Hippocampal formation (tissue), 2 donors: ENCODE measurements at regions not wholly inside any gene's neighbourhood (a gene's known extent, or its start where the extent isn't known, plus 50 kb on each side); places are given as distances from the start of the nearest gene placed in this dataset.

Experiments used
- DNase-seq, 2 donors: peaks; one replicate each; lab custom pipeline; 2025; lab: John Stamatoyannopoulos, UW

DNA sequence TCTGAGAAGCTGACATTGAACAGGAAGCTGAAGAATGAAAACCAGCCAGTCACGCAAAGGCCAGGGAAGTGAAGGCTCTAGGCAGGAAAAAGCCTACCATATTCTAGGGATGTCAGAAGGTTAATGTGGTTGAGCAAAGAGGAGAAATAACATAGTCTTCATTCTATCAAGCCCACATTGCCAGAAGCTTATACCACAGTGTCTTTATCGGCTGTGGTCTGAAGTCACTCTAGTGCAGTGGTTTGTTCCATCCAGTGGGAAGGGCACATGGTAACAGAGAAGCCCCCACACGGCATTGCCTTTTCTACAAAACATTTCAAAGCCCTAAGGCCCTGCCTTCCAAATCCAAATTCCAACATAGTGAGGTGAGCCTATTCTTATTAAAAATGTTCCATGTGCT lies 311.3 kb downstream of the TNS1 start:
- no peak for DNase-seq

DNA sequence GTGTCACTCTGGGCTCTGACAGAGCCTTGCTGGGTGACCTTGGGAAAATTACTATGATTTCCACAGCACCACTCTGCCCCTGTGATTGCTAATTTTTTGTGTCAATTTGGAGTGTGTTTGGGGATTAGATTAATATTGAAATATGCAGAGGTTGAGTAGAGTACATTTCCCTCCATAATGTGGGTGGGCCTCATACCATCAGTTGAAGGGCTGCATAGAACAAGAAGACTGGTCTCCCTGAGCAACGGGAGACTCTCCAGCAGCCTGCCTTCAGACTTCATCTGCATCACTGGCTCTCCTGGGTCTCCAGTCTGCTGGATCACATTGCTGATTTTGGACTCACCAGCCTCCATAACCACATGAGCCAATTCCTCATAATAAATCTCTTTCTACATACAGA lies 313.7 kb downstream of the TNS1 start:
- DNase-seq: no peak

- no peak for DNase-seq
Observed at GRCh38 chr2:217688494-217688893, 314.3 kb downstream of the TNS1 start.

- DNase-seq: no peak
Observed at GRCh38 chr2:217687771-217688170, 315.0 kb downstream of the TNS1 start.

GRCh38 chr2:217685255-217685605 lies 317.6 kb downstream of the TNS1 start:
- no peak for DNase-seq

GRCh38 chr2:217684431-217685254 lies 318.2 kb downstream of the TNS1 start:
- DNase-seq: no peak

DNA sequence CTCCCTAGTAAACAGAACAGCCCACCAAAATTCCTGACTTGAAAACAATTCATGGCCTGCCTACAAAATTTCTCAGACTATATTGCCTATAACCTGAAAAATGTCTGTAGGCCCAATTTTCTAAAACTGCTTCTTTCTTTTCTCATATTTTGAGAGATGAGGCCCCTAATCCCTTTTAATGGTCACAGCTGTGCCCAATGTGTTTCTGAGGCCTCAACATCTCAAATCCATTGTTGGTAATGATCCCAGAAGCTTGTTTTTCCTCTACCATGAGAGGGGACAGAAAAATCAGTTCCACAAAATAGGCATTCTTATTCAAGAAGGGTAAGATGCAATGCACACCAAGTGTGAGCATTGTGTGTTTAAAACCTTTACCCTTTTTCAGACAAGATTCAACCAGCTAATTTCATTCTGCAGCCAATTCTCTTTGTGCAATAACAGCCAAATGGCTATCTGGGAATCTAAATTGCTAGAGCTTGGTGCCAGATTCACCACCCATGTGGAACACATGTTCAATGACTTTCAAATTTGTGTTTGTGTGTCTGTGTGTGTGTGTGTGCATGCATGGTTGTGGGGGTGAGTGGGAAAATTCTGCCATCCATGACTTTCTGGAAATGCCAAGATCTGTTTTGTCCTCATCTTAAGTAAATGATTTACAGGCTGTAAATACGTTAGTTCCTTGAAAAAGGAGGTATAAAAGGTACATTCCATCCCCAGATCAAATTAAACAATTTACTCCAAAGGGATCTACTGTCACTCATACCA lies 319.5 kb downstream of the TNS1 start:
- DNase-seq: no peak

GRCh38 chr2:217681791-217682190 lies 321.0 kb downstream of the TNS1 start:
- DNase-seq: no peak

DNA sequence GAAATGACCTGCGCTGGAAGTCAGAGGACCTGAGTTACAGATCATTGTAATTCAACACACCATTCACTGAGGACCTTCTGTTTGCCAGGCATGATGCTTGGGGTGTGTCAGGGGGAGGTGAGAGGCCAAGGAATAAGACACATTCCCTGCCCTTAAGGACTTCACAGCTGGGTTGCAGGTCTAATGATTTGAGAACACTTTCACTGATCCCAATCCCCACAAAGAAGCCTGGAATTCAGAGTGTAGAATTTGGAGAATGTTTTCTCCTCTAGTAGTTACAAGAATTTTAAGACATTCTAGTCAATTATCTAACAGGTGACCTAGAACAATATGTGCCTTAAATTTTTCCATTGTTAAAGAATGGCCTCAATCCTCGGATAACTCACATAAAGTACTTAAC lies 322.4 kb downstream of the TNS1 start:
- no peak for DNase-seq

DNA sequence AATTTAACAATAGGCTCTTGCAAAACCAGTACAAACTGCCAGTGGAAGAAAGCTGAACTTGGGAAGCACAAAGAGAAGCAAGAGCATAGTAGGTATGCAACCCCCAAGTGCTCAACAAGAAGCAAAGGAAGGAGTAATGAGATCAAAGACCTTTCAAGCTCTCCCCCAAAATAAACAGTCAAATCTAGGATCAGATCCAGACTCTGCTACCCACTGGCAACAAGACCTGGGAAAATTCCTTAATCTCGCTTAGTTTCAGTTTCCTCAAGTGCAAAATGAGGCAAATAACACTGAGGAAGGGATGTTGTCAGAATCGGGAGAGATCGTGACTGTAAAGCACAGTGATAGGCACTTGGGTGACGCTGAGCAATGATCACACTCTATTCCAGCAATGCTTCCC lies 329.2 kb downstream of the TNS1 start:
- no peak for DNase-seq

DNA sequence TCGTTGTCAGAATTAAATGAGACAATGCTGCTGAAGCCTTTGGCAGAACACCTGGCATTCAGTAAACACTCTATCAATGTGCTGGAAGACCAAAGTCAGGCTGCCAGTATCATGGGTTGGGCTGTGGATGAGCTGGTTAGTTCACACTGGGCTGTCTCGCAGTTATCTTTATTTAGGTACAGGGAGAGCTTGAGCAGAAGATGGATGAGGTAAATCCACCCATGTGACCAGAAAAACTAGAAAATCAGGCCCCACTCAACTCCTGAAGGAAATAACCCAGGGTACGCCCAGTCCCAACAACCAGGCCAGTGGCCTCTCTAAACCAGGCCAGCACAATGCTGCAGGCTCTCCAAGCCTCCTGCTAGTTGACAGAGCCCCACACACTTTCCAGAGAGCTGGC lies 330.3 kb downstream of the TNS1 start:
- no peak for DNase-seq

DNA sequence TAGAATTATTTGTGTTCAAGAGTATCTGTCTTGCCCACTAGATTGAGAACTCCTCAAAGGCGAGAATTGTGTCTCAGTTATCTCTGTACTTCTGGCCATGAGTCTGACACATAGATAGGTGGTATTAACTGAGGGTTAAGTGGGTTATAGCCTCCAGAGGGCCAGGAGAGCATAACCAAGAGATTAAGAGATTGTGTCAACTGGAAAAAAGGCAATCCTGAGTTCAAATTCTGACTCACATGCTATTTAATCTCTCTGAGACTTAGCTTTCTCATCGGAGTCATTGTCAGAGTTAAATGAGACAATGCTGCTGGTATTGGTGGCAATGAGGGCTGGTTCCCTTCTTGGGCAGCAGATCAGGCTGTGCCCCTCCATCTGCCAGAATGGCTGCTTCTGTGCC lies 330.9 kb downstream of the TNS1 start:
- no peak for DNase-seq

- DNase-seq: no peak
Observed at GRCh38 chr2:217671075-217671474, 331.7 kb downstream of the TNS1 start.

DNA sequence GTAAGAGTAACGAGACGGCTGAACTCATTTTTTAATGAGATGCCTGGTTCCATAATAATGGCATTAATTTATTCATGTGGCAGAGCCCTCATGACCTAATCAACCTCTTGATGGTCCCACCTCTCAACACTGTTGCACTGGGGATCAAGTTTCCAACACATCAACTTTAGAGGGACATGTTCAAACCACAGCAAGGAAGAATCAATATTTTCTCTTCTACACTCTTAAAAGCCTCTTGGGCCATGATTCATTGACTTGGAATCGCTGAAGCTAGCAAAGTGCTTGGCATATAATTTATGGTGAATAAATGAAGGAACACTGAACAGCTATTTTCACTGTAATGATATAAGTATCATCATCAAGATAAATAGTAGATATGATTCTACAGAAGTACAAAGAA lies 333.0 kb downstream of the TNS1 start:
- DNase-seq: no peak

DNA sequence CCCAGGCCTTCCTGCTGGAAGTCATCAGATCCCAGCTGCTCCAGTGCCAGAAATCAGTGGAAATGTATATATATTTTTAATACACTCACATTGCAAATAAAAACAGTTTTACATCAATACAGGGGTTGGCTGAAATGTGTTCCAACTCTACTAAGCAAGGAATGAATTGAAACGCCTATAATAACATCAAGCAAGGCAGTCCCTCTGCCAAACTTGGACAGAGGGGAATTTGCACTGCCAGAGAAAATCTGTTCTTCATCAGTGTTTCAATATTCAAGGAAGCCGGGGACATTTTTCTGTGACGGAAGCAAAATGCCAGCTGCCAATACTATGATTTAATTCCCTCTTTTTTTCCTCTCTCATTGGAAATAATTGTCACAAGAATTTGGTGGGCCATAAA lies 335.3 kb downstream of the TNS1 start:
- DNase-seq: no peak

GRCh38 chr2:217667035-217667434 lies 335.8 kb downstream of the TNS1 start:
- no peak for DNase-seq

DNA sequence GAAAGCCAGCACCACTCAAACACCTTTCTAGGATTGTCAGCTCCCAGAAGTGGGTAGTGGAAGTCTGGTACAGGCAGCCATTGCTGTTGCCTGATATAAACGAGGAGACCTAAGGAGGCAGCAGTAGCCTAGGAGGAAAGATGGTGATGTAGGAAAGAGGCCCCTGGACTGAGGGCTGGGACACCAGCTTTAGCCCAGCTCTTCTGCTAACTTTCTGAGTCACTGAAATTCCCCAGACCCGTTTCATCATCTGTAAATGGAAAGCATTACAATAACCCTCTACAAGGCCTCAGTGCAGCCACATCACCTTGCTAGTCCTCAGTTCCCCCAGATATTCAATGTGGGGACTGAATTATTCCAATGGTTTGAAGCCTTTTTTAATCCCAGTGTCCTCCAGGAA lies 336.5 kb downstream of the TNS1 start:
- no peak for DNase-seq

GRCh38 chr2:217664761-217665160 lies 338.0 kb downstream of the TNS1 start:
- no peak for DNase-seq

DNA sequence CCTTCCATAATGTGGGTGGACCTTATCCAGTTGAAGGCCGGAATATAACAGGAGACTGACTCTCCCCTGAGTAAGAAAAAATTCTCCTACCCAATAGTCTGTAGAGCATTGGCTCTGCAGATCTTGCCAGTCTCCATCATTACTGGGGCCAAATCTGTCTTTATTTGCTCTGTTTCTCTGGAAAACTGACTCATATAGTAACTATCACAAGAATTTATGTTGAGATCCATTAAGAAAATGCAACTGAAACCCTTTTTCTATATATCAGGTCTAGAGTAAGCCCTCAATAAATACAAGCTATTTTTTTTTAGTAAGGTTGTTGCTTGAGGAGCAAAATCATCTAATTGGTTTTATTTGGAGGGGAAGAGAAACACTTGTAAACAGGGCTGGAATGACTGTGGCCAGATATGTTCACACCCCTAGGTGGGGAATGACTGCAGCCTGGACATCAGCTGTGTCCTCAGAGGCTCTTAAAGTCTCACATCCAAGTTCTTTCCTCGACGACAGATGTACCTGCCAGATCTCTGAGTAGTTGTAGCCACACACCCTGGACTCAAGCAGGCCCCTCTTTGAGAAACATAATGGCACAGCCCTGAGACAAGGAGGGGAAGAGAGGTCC lies 339.7 kb downstream of the TNS1 start:
- no peak for DNase-seq

DNA sequence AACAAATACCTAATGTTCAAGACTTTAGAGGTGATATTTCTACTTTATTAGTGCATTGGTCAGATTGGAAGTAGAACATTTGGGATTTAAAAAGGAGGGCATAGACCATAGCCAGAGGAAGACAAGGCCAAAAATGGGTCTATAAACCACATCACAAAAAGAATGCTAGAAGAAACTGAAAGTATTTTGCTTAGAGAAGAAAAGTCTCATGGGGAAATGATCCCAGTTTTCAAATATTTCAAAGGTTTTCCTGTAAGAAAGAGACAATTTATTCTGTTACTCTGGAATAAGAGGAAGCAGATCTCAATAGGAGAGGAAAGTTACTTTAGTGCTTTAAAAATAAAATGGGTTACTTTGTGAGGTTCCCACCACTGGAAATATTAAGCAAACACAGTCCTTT lies 341.4 kb downstream of the TNS1 start:
- DNase-seq: no peak

DNA sequence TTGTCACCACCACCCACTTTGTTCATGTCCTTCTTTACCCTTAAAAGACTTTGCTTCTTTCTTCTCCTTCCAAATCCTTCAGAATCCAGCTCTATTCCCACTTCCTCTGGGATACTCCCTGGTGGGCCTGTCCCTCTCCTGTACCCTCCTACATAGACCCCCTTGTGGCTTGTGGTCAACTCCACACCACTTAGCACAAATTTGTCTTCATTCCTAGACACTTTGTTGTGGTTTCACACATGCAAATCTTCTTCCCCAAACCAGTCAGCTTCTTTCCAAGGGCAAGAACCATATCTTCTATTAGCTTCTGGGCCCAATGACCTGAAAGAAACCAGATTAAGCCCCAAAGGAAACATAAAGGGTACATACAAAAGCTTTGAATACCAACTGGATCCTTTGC lies 342.4 kb downstream of the TNS1 start:
- DNase-seq: no peak

DNA sequence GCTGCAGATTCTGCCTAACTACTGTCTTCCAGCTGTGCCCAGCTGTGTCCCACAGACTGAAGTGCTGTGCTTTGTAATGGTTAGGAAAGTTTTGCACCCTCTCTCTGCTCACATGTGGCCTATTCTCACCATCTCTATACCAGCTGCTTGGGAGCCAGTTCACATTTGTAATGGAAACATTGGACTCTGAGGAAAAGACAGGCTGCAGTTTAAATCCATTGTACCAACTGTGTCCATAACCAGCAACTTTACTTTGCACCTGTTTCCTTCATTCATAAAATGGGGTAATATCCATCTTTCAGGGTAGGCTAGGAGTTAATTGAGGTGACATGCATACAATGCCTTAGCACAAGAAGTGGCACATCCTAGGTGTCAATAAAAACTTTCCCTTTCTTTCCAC lies 344.0 kb downstream of the TNS1 start:
- no peak for DNase-seq

DNA sequence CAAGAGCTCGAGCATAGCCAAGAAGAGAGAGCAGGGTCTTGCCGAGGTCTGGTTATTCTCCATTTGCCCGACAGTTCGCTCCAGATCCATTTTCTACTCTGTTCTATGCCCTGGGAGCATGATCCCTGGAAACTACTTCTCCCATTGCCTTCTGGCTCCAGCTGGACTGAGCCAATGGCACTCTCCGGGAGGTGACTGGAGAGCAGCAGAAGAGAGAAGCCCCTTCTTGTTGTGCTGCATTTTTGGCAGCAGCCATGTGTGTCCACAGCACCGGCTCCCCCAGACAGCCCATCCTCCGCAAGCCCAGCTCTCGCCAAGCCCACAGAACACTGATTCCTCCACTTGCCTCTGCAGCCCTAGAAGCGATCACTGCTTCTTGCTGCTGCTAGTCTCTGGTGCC lies 345.5 kb downstream of the TNS1 start:
- DNase-seq: peak in 1 of 2 donors; percentile 6
